ENCODE measurements at regions not wholly inside any gene's neighbourhood (a gene's known extent, or its start where the extent isn't known, plus 50 kb on each side); places are given as distances from the start of the nearest gene placed in this dataset.
A peak's percentile ranks its signal among the peaks of the same experiment; 100 is the strongest.

DNA sequence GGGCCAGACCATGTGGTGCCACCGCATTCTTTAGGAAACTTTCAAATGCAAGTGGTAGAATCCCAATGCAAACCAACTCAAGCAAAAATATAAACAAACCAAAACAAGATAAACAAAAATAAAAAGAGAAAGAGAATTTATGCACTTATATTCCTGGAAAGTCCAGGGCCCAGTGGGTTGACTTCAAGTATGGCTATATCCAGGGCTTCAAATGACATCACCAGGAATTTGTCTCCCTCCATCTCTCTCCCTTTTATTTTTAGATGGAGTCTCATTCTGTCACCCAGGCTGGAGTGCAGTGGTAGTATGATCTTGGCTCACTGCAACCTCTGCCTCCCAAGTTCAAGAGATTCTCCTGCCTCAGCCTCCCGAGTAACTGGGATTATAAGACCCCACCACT is 56.1 kb upstream of the PNRC1 start:
- ChIA-PET CTCF (interaction anchor here (1.0 to 1.7 kb wide), 3 partner anchors 30 to 41 kb away, joined by 3 to 6 read pairs (median 4); no protein-coding TSS in a partner anchor), POLR2A (interaction anchor here (0.7 to 8.7 kb wide), 3 partner anchors 11 to 277 kb away, joined by 3 to 61 read pairs (median 36); partner anchors contain the start of gene PNRC1)
- intact Hi-C loops (cut with micrococcal nuclease), result no loop called here
- H3K4me3 Mint-ChIP-seq (ENCODE audit: unreplicated experiment), result no peak overlapping the region
- no TSS peak for BruUV-seq (replicated peaks)
- peak overlapping the region; percentile 4 for H3K27ac Mint-ChIP-seq (ENCODE audit: low read depth, unreplicated experiment)
- TF ChIP-seq CTCF (IDR thresholded peaks at IDR 0.05; ENCODE audit: unreplicated experiment), result no peak
- DNase-seq (ENCODE audit: unreplicated experiment), result no peak
- H3K9me3 Mint-ChIP-seq (ENCODE audit: unreplicated experiment), result no peaks in the 10 kb centered on the region
- peaks cover 24% of the 10 kb centered on the region for H3K4me1 Mint-ChIP-seq (ENCODE audit: insufficient read depth, unreplicated experiment)
- no peaks in the 10 kb centered on the region for H3K27me3 Mint-ChIP-seq (ENCODE audit: insufficient read depth, unreplicated experiment)
- no peaks in the 10 kb centered on the region for H3K36me3 Mint-ChIP-seq (ENCODE audit: insufficient read depth, unreplicated experiment)

DNA sequence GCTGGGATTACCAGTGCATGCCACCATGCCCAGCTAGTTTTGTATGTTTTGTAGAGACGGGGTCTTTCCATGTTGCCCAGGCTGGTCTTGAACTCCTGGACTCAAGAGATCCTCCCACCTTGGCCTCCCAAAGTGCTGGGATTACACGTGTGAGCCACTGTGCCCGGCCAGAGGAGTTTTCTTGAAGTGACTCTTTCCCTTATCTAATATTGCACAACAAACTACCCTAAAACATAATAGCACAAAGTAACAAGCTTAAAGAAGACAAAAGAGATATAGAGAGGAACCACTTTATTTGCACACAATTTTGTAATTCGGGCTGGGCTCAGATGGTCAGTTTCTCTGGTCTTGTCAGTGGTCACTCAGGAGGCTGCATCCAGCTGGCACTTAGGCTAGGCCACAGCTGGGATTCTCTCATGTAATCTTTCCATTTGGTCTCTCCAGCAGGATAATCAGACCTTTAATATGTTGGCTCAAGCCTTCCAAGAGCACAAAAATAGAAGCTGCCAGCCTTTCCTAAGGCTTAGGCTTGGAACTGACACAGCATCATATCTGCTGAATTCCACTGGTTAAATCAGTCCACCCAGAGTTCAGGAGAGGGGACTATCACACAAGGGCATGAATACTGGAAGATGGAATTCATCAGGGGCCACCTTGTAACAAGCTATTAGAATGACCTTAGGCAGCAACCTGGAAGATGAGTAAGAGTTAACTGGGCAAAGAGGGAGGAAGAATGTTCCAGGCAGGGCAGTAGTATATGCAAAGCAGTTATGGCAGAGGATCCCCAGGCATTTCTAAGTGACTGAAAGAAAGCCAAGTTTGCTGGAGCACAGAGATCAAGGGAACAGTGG is 56.7 kb upstream of the PNRC1 start:
- ChIA-PET CTCF (interaction anchor here (0.8 to 1.7 kb wide), 7 partner anchors 12 to 57 kb away, joined by 3 to 6 read pairs (median 4); partner anchors contain the start of gene PNRC1), POLR2A (interaction anchor here (0.6 to 8.7 kb wide), 5 partner anchors 9 to 342 kb away, joined by 3 to 61 read pairs (median 13); partner anchors contain the start of gene PNRC1)
- no peaks in the 10 kb centered on the region for H3K27me3 Mint-ChIP-seq (ENCODE audit: insufficient read depth, unreplicated experiment)
- H3K9me3 Mint-ChIP-seq (ENCODE audit: unreplicated experiment), result no peaks in the 10 kb centered on the region
- peak; percentile 16 for DNase-seq (ENCODE audit: unreplicated experiment)
- TF ChIP-seq CTCF (IDR thresholded peaks at IDR 0.05; ENCODE audit: unreplicated experiment), result no peak
- no peak overlapping the region for H3K4me3 Mint-ChIP-seq (ENCODE audit: unreplicated experiment)
- intact Hi-C loops (cut with micrococcal nuclease), result no loop called here
- no TSS peak for BruUV-seq (replicated peaks)
- peaks cover 24% of the 10 kb centered on the region for H3K4me1 Mint-ChIP-seq (ENCODE audit: insufficient read depth, unreplicated experiment)
- H3K27ac Mint-ChIP-seq (ENCODE audit: low read depth, unreplicated experiment), result peak overlapping the region; percentile 4
- H3K36me3 Mint-ChIP-seq (ENCODE audit: insufficient read depth, unreplicated experiment), result no peaks in the 10 kb centered on the region

DNA sequence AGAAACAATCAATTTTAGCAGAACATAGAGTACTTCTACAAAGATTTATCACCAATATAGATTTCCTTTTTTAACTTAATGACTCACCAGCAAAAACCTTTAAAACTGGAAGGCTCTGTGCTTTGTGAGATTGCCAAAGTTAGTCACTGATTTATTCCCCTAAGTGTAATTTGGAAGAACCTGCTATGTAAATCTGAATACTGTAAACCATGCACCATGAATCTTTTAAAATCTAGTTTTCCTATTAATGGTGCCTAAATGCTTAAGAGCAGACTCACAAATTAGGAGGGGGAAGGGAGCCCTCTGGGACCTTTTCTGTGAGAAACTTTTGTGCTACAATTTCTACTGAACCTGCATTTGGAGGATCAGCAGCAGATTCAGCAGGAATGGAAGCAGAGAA is 57.8 kb upstream of the PNRC1 start:
- H3K27ac Mint-ChIP-seq (ENCODE audit: low read depth, unreplicated experiment), result no peak overlapping the region
- CTCF ChIA-PET, result interaction anchor here (0.6 kb wide), 1 partner anchor 61 kb away, joined by 3 read pairs; no protein-coding TSS in a partner anchor
- DNase-seq (ENCODE audit: unreplicated experiment), result peak; percentile 40
- H3K36me3 Mint-ChIP-seq (ENCODE audit: insufficient read depth, unreplicated experiment), result peaks cover 6% of the 10 kb centered on the region
- H3K9me3 Mint-ChIP-seq (ENCODE audit: unreplicated experiment), result no peaks in the 10 kb centered on the region
- no peak overlapping the region for H3K4me3 Mint-ChIP-seq (ENCODE audit: unreplicated experiment)
- no peaks in the 10 kb centered on the region for H3K27me3 Mint-ChIP-seq (ENCODE audit: insufficient read depth, unreplicated experiment)
- BruUV-seq (replicated peaks), result no TSS peak
- POLR2A ChIA-PET, result interaction anchor here (1.0 to 8.7 kb wide), 5 partner anchors 10 to 65 kb away, joined by 3 to 61 read pairs (median 13); partner anchors contain the start of gene PNRC1
- intact Hi-C loops (cut with micrococcal nuclease), result no loop called here
- no peak for TF ChIP-seq CTCF (IDR thresholded peaks at IDR 0.05; ENCODE audit: unreplicated experiment)
- H3K4me1 Mint-ChIP-seq (ENCODE audit: insufficient read depth, unreplicated experiment), result peaks cover 24% of the 10 kb centered on the region

GRCh38 chr6:89021629-89022028 is 58.2 kb upstream of the RNGTT start:
- Mint-ChIP-seq H3K27ac (ENCODE audit: low read depth, unreplicated experiment) (no peak overlapping the region), H3K27me3 (ENCODE audit: insufficient read depth, unreplicated experiment) (no peaks in the 10 kb centered on the region), H3K36me3 (ENCODE audit: insufficient read depth, unreplicated experiment) (peaks cover 6% of the 10 kb centered on the region), H3K4me3 (ENCODE audit: unreplicated experiment) (no peak overlapping the region), H3K4me1 (ENCODE audit: insufficient read depth, unreplicated experiment) (peaks cover 24% of the 10 kb centered on the region), H3K9me3 (ENCODE audit: unreplicated experiment) (no peaks in the 10 kb centered on the region)
- BruUV-seq (replicated peaks), result no TSS peak
- ChIA-PET POLR2A (interaction anchor here (0.8 to 8.7 kb wide), 5 partner anchors 9 to 63 kb away, joined by 3 to 61 read pairs (median 13); partner anchors contain the start of gene PNRC1), CTCF (interaction anchor here (0.5 to 1.1 kb wide), 2 partner anchors 31 to 38 kb away, joined by 3 to 4 read pairs; no protein-coding TSS in a partner anchor)
- DNase-seq (ENCODE audit: unreplicated experiment), result no peak
- TF ChIP-seq CTCF (IDR thresholded peaks at IDR 0.05; ENCODE audit: unreplicated experiment), result no peak
- intact Hi-C loops (cut with micrococcal nuclease), result no loop called here

All from MCF 10A (cell line).